Gastrocnemius medialis (tissue), 4 donors: ENCODE measurements at regions not wholly inside any gene's neighbourhood (a gene's known extent, or its start where the extent isn't known, plus 50 kb on each side); places are given as distances from the start of the nearest gene placed in this dataset.

ENCODE experiments used
- POLR2A ChIP-seq, 2 donors: fragments of 450-650 bp; IDR thresholded peaks; one replicate each; pipeline ENCODE4 v1.6.1; 2017; ENCODE audit warnings: antibody characterized with exemption in 2 of 2, mild to moderate bottlenecking in 2 of 2, moderate library complexity in 2 of 2
- TF ChIP-seq, protein P1 (sequence below), 5 experiments: fragments of 450-650 bp in 3 of 5; fragments of 200-600 bp in 2 of 5; sonication (generic) in 2 of 5; IDR thresholded peaks in 4 of 5; conservative IDR thresholded peaks in 1 of 5; 1 replicate in 4 of 5; 2 replicates in 1 of 5; pipeline ENCODE4 v1.5.1; 2016 to 2019; ENCODE audit warnings: antibody characterized with exemption in 5 of 5, mild to moderate bottlenecking in 3 of 5, moderate library complexity in 3 of 5

DNA sequence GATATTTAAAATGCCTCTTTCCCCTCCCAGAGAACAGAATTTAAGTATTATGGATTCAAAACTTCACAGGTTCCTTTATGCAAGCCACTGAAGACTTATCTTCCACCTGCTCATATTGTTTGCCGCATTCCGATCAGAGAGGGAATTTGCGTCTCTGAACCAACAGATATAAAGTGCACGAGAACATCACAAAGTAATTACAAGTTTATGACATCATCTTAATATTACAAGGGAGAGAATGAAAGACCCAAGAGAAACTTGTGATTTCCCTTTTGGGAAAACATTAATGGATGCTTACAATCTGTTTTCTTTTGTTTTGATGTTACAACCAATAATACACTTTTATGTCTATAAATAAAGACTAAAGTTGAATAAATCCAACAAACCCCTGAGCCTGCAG is 631.0 kb downstream of the BCL11A start:
- TF ChIP-seq, protein P1, sequence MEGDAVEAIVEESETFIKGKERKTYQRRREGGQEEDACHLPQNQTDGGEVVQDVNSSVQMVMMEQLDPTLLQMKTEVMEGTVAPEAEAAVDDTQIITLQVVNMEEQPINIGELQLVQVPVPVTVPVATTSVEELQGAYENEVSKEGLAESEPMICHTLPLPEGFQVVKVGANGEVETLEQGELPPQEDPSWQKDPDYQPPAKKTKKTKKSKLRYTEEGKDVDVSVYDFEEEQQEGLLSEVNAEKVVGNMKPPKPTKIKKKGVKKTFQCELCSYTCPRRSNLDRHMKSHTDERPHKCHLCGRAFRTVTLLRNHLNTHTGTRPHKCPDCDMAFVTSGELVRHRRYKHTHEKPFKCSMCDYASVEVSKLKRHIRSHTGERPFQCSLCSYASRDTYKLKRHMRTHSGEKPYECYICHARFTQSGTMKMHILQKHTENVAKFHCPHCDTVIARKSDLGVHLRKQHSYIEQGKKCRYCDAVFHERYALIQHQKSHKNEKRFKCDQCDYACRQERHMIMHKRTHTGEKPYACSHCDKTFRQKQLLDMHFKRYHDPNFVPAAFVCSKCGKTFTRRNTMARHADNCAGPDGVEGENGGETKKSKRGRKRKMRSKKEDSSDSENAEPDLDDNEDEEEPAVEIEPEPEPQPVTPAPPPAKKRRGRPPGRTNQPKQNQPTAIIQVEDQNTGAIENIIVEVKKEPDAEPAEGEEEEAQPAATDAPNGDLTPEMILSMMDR (IDR thresholded peaks at IDR 0.05 in 4 of 5, conservative IDR thresholded peaks at IDR 0.05 in 1 of 5) = no peak
- TF ChIP-seq POLR2A (IDR thresholded peaks at IDR 0.05) = no peak
